HepG2 (cell line): ENCODE measurements at regions not wholly inside any gene's neighbourhood (a gene's known extent, or its start where the extent isn't known, plus 50 kb on each side); places are given as distances from the start of the nearest gene placed in this dataset.

Source experiments
- ATAC-seq: fragments of 200-7000 bp; cut with Tn5 transposase; 3 replicates; pipeline ENCODE4 v1.9.1; 2020; ENCODE audit warnings: mild to moderate bottlenecking, moderate library complexity
- BruUV-seq: library from RNA; stranded (reverse); fragments of 400-500 nt; replicated peaks from 2 replicates; lab custom pipeline; 2021; lab: Mats Ljungman, UMichigan
- CTCF ChIA-PET: fragments of 300-600 bp; formaldehyde crosslinking; extraction: SDS; loops from one replicate; lab custom pipeline; 2021; ENCODE audit warnings: low total read pairs, inconsistent platforms, low intra/inter-chr PET ratio; lab: Yijun Ruan, JAX
- POLR2A ChIA-PET: fragments of 350-600 bp; sonication (Branson Sonifier 250); formaldehyde crosslinking; loops from one replicate; lab custom pipeline; 2020; ENCODE audit warnings: antibody characterized with exemption, inconsistent platforms; lab: Yijun Ruan, JAX
- DNase-seq: peaks from one replicate; pipeline ENCODE4 v3.0.0-alpha.2; 2015; ENCODE audit warnings: low spot score
- FAIRE-seq: peaks from 3 replicates; lab custom pipeline; 2011; peaks lifted over from hg19 to GRCh38; lab: Jason Lieb, UNC
- H2AFZ ChIP-seq: one replicate; pipeline ENCODE4 v1.6.1; 2011; ENCODE audit warnings: low read length, inconsistent platforms
- H3K27ac ChIP-seq: fragments of 300-600 bp; 3 replicates; pipeline ENCODE4 v1.8.0; 2011; ENCODE audit warnings: mixed run types, mild to moderate bottlenecking, mixed read lengths, low read length, inconsistent platforms; ENCODE audit not compliant: insufficient read depth; ENCODE audit errors: extremely low read length
- H3K27me3 ChIP-seq, 2 experiments: fragments of 200-600 bp in 1 of 2; 2 replicates in 1 of 2; 3 replicates in 1 of 2; pipeline versions ENCODE4 v1.6.0 to v1.8.0; 2011; ENCODE audit warnings: low read length in 2 of 2, mild to moderate bottlenecking in 2 of 2, moderate library complexity in 2 of 2, inconsistent platforms in 1 of 2; ENCODE audit not compliant: insufficient read depth in 2 of 2, control insufficient read depth in 1 of 2
- H3K36me3 ChIP-seq, 2 experiments: fragments of 200-600 bp in 1 of 2; replicated peaks in 1 of 2; 2 replicates in 1 of 2; 3 replicates in 1 of 2; pipeline versions ENCODE4 v1.5.1 to v1.8.0; 2011; ENCODE audit warnings: low read length in 2 of 2, inconsistent platforms in 1 of 2; ENCODE audit not compliant: insufficient read depth in 2 of 2, control insufficient read depth in 1 of 2
- H3K4me1 ChIP-seq: 2 replicates; pipeline ENCODE4 v1.5.1; 2012; ENCODE audit warnings: low read length, inconsistent platforms; ENCODE audit not compliant: insufficient read depth
- H3K4me2 ChIP-seq: 2 replicates; pipeline ENCODE4 v1.6.0; 2011; ENCODE audit warnings: low read depth, low read length, inconsistent platforms
- H3K4me3 ChIP-seq, 3 experiments: fragments of 200-600 bp in 1 of 3; sonication (generic), shearing (Covaris generic) in 1 of 3; replicated peaks in 1 of 3; 2 replicates each; pipeline ENCODE4 v1.5.1; 2011 to 2016; ENCODE audit warnings: low read length in 3 of 3, inconsistent platforms in 2 of 3, low read depth in 2 of 3, mild to moderate bottlenecking in 2 of 3, control low read depth in 1 of 3, mixed read lengths in 1 of 3; ENCODE audit not compliant: insufficient read depth in 1 of 3
- H3K79me2 ChIP-seq: one replicate; pipeline ENCODE4 v1.6.1; 2011; ENCODE audit warnings: low read length, inconsistent platforms; ENCODE audit not compliant: insufficient read depth
- H3K9ac ChIP-seq: 2 replicates; pipeline ENCODE4 v1.6.0; 2011; ENCODE audit warnings: mild to moderate bottlenecking, low read depth, low read length, inconsistent platforms; ENCODE audit not compliant: insufficient read depth
- H3K9me3 ChIP-seq: 2 replicates; pipeline ENCODE4 v1.5.1; 2012; ENCODE audit warnings: mild to moderate bottlenecking, low read length
- H4K20me1 ChIP-seq: 2 replicates; pipeline ENCODE4 v1.6.0; 2011; ENCODE audit warnings: inconsistent platforms, mild to moderate bottlenecking, low read length, moderate library complexity; ENCODE audit not compliant: insufficient read depth
- ATF6 ChIP-seq: sonication (generic); formaldehyde crosslinking; conservative IDR thresholded peaks from 2 replicates; pipeline ENCODE4 v1.4.0; 2020; ENCODE audit warnings: missing genetic modification reagents
- CREBL2 ChIP-seq: sonication (generic); formaldehyde crosslinking; IDR thresholded peaks from 2 replicates; pipeline ENCODE4 v1.8.1; 2023; ENCODE audit warnings: missing genetic modification reagents, mild to moderate bottlenecking, borderline replicate concordance
- IKZF1 ChIP-seq: fragments of 450-650 bp; IDR thresholded peaks from 2 replicates; pipeline ENCODE4 v1.7.1; 2016
- MXD3 ChIP-seq: IDR thresholded peaks from 2 replicates; pipeline ENCODE4 v1.6.1; 2016; ENCODE audit warnings: mild to moderate bottlenecking, missing biosample characterization, missing genetic modification reagents
- TMF1 ChIP-seq: sonication (generic); formaldehyde crosslinking; IDR thresholded peaks from 2 replicates; pipeline ENCODE4 v1.8.1; 2022; ENCODE audit warnings: low read depth, missing genetic modification reagents
- ZBTB20 ChIP-seq: sonication (generic); formaldehyde crosslinking; IDR thresholded peaks from 2 replicates; pipeline ENCODE4 v1.8.1; 2023; ENCODE audit warnings: missing genetic modification reagents, low read depth, mild to moderate bottlenecking, borderline replicate concordance
- ZMAT5 ChIP-seq: sonication (generic); formaldehyde crosslinking; IDR thresholded peaks from 2 replicates; pipeline ENCODE4 v1.5.0; 2020; ENCODE audit warnings: mild to moderate bottlenecking, low read depth, missing genetic modification reagents, borderline replicate concordance
- ZNF264 ChIP-seq: sonication (generic); formaldehyde crosslinking; IDR thresholded peaks from 2 replicates; pipeline ENCODE4 v1.4.0; 2020; ENCODE audit warnings: missing genetic modification reagents
- ZNF282 ChIP-seq: fragments of 450-650 bp; IDR thresholded peaks from 2 replicates; pipeline ENCODE4 v1.6.1; 2018; ENCODE audit not compliant: partially characterized antibody
- ZNF775 ChIP-seq: sonication (generic); formaldehyde crosslinking; IDR thresholded peaks from 2 replicates; pipeline ENCODE4 v1.4.0; 2020; ENCODE audit warnings: missing genetic modification reagents, mild to moderate bottlenecking, moderate library complexity, borderline replicate concordance
- WGBS: methylation state at CpG from one replicate; pipeline ENCODE4 v1.1.6; 2017; ENCODE audit warnings: low lambda C conversion rate; 5-methylcytosine and 5-hydroxymethylcytosine counted together
- in situ Hi-C: cut with HindIII; loops from 2 replicates; pipeline ENCODE4 v1.10.0; 2017; ENCODE audit warnings: low pct_unique_long_range_greater_than_20kb; ENCODE audit not compliant: extremely low pct_ligation_motif_present
- intact Hi-C: fragments of 100-400 bp; cut with micrococcal nuclease; formaldehyde crosslinking; loops from one replicate; pipeline ENCODE4 v1.10.0; 2022; ENCODE audit not compliant: unreplicated experiment
- TF ChIP-seq, protein P1 (sequence below): sonication (generic); formaldehyde crosslinking; IDR thresholded peaks from 2 replicates; pipeline ENCODE4 v1.5.0; 2020; ENCODE audit warnings: mild to moderate bottlenecking, missing genetic modification reagents, moderate library complexity
- TF ChIP-seq, protein P2 (sequence below): IDR thresholded peaks from 2 replicates; pipeline ENCODE4 v1.6.1; 2016; ENCODE audit warnings: missing compliant biosample characterization, missing genetic modification reagents, borderline replicate concordance
- TF ChIP-seq, protein P3 (sequence below): sonication (generic); formaldehyde crosslinking; IDR thresholded peaks from 2 replicates; pipeline ENCODE4 v1.5.1; 2020; ENCODE audit warnings: mild to moderate bottlenecking, missing genetic modification reagents, moderate library complexity
- TF ChIP-seq, protein P4 (sequence below): sonication (generic); formaldehyde crosslinking; IDR thresholded peaks from 2 replicates; pipeline ENCODE4 v1.5.1; 2020; ENCODE audit warnings: missing genetic modification reagents, mild to moderate bottlenecking, borderline replicate concordance

DNA sequence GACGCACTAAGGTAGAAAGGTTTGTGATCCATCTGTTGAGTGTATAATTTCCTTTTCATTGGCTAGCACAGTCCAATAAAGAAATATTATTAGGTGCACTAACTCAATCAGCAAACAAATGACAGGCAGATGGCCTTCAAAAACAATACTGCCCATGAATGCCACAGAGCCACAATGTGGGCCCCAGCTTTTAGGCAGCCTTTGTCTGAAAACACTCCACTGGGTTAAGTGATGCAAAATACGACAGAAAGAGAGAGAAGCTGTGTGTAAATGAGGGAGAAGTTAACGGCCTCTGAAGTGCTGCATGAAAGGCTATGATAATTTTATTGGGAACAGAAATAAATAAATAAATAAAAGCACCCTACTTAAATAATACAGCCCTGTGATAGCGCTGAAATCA is 274.6 kb downstream of the NKX6-1 start (continued):
- TF ChIP-seq, protein P1, sequence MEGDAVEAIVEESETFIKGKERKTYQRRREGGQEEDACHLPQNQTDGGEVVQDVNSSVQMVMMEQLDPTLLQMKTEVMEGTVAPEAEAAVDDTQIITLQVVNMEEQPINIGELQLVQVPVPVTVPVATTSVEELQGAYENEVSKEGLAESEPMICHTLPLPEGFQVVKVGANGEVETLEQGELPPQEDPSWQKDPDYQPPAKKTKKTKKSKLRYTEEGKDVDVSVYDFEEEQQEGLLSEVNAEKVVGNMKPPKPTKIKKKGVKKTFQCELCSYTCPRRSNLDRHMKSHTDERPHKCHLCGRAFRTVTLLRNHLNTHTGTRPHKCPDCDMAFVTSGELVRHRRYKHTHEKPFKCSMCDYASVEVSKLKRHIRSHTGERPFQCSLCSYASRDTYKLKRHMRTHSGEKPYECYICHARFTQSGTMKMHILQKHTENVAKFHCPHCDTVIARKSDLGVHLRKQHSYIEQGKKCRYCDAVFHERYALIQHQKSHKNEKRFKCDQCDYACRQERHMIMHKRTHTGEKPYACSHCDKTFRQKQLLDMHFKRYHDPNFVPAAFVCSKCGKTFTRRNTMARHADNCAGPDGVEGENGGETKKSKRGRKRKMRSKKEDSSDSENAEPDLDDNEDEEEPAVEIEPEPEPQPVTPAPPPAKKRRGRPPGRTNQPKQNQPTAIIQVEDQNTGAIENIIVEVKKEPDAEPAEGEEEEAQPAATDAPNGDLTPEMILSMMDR (CRISPR knock-in tag): no peak
- TF ChIP-seq, protein P2, sequence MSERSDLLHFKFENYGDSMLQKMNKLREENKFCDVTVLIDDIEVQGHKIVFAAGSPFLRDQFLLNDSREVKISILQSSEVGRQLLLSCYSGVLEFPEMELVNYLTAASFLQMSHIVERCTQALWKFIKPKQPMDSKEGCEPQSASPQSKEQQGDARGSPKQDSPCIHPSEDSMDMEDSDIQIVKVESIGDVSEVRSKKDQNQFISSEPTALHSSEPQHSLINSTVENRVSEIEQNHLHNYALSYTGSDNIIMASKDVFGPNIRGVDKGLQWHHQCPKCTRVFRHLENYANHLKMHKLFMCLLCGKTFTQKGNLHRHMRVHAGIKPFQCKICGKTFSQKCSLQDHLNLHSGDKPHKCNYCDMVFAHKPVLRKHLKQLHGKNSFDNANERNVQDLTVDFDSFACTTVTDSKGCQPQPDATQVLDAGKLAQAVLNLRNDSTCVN (CRISPR knock-in tag): no peak
- TF ChIP-seq ZMAT5 (CRISPR knock-in tag) (no peak), MXD3 (CRISPR knock-in tag) (no peak), IKZF1 (no peak)

DNA sequence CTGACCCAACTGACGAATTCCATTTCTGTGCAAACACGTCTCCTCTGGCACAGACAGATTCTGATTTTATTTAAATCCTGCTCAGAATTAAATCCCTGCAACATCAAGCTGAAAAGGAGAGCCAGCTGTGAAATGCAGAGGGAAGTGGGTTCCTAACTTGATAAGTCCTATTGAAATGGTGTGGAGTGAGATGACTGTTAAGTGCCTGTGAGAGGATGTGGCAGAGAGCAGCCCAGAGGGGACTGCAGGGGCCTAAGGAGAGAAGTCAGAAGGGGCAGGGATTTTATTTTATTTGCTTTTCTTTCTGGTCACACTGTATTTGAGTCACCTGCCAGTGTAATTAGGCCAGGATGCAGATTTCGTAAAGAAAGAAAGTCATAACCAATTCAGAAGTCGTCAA is 277.4 kb downstream of the NKX6-1 start:
- no TSS peak for BruUV-seq
- DNase-seq (no peak), ATAC-seq (no peak), FAIRE-seq (no peak)
- WGBS: 0% methylated on average over 4 of the region's 4 CpGs
- Histone ChIP-seq H3K79me2 (no peaks in the 10 kb centered on the region), H4K20me1 (no peaks in the 10 kb centered on the region), H3K9ac (no peak overlapping the region), H3K4me3 (no peak overlapping the region), H3K9me3 (no peaks in the 10 kb centered on the region), H3K27me3 (no peaks in the 10 kb centered on the region; a peak in 2 of 5 replicates), H3K36me3 (no peaks in the 10 kb centered on the region), H3K4me1 (no peaks in the 10 kb centered on the region), H3K4me2 (no peak overlapping the region), H3K27ac (no peak overlapping the region), H2AFZ (no peak overlapping the region)
- ChIA-PET POLR2A (no interaction called here), CTCF (no interaction called here)
- in situ Hi-C loops: no loop called here
- intact Hi-C loops: no loop called here
- TF ChIP-seq ATF6: no peak
- TF ChIP-seq, protein P3, sequence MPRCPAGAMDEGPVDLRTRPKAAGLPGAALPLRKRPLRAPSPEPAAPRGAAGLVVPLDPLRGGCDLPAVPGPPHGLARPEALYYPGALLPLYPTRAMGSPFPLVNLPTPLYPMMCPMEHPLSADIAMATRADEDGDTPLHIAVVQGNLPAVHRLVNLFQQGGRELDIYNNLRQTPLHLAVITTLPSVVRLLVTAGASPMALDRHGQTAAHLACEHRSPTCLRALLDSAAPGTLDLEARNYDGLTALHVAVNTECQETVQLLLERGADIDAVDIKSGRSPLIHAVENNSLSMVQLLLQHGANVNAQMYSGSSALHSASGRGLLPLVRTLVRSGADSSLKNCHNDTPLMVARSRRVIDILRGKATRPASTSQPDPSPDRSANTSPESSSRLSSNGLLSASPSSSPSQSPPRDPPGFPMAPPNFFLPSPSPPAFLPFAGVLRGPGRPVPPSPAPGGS: no peak
- no peak for TF ChIP-seq ZNF775 (CRISPR knock-in tag)
- no peak for TF ChIP-seq CREBL2 (CRISPR knock-in tag)
- no peak for TF ChIP-seq ZNF264 (CRISPR knock-in tag)
- no peak for TF ChIP-seq ZBTB20
- TF ChIP-seq ZNF282: no peak
- TF ChIP-seq, protein P4, sequence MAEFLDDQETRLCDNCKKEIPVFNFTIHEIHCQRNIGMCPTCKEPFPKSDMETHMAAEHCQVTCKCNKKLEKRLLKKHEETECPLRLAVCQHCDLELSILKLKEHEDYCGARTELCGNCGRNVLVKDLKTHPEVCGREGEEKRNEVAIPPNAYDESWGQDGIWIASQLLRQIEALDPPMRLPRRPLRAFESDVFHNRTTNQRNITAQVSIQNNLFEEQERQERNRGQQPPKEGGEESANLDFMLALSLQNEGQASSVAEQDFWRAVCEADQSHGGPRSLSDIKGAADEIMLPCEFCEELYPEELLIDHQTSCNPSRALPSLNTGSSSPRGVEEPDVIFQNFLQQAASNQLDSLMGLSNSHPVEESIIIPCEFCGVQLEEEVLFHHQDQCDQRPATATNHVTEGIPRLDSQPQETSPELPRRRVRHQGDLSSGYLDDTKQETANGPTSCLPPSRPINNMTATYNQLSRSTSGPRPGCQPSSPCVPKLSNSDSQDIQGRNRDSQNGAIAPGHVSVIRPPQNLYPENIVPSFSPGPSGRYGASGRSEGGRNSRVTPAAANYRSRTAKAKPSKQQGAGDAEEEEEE: no peak
- TF ChIP-seq TMF1: no peak
